ENCODE measurements at regions not wholly inside any gene's neighbourhood (a gene's known extent, or its start where the extent isn't known, plus 50 kb on each side); places are given as distances from the start of the nearest gene placed in this dataset.
"Not testable (repeated sequence)": the region's sequence is repeated elsewhere in the genome, so short reads cannot be mapped to it uniquely, and the experiment has no call there.

DNA sequence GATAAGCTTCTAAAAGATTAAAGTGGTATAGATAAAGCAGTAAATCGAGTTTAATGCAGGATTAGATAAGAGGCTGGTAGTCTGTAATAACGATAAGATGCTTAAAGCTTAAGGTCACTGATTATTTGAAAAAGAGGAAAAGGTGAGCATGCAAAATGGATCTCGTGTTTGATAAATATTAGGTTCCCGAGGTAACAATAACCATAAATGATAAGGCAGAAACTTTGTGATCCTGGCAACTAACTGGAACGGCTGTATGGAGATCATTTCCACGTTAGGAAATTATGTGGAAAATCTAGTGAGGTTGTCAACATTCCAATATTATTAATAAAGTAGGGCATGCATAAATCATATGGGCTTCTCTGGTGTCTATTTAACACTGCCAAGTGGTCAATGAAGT is 255.5 kb downstream of the EFCAB11 start:
- Histone ChIP-seq H3K36me3 (ENCODE audit: control insufficient read depth, low read length) (no peaks in the 10 kb centered on the region), H3K27me3 (ENCODE audit: control insufficient read depth, low read length) (no peaks in the 10 kb centered on the region), H3K4me1 (ENCODE audit: control insufficient read depth, low read length) (peaks cover 21% of the 10 kb centered on the region), H4K20me1 (ENCODE audit: control insufficient read depth, insufficient read depth, low read depth, low read length) (no peaks in the 10 kb centered on the region), H3K79me2 (ENCODE audit: control insufficient read depth, low read length) (no peaks in the 10 kb centered on the region), H3K4me3 (ENCODE audit: low read length) (no peak overlapping the region), H3F3A (ENCODE audit: control insufficient read depth, insufficient read depth) (peaks cover 6% of the 10 kb centered on the region; the same call in 1 of the 2 replicates), H3K9me2 (replicated peaks; ENCODE audit: control insufficient read depth, low read length) (no peaks in the 10 kb centered on the region), H3K4me2 (ENCODE audit: low read length) (no peak overlapping the region), H3K9me3 (ENCODE audit: control insufficient read depth, insufficient read depth, low read length) (peaks cover 7% of the 10 kb centered on the region; the same call in 1 of the 2 replicates), H3K27ac (ENCODE audit: low read depth, low read length) (no peak overlapping the region)
- TF ChIP-seq EZH2phosphoT487 (IDR thresholded peaks at IDR 0.05; ENCODE audit: borderline replicate concordance, low read length): no peak

DNA sequence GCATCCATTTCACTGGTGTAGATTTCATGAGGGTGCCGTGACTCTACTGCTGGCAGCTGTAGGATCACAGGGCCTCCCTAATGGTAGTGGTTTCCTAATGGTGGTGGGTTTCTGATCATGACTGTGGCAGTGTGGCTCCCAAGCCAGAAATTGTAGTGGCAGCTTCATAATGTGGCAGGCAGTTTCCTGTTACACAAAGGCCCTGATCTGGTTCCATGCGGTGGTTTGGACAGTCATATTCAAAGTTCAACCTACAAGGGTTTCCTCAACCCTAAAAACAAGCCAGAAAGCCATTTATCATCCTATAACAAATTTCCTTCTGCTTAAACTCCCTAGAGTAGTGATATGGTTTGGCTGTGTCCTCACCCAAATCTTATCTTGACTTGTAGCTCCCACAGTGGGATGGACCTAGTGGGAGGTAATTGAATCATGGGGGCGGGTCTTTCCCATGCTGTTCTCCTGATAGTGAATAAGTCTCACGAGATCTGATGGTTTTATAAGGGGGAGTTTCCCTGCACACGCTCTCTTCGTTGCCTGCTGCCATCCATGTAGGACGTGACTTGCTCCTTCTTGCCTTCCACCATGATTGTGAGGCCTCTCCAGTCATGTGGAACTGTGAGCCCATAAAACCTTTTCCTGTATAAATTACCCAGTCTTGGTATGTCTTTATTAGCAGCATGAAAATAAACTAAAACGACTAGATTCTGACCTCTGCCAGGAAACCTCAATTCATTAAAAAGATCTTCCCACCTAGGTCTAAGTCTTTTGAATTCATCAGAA is 257.1 kb downstream of the EFCAB11 start:
- peaks cover 15% of the 10 kb centered on the region for H3K4me1 ChIP-seq (ENCODE audit: control insufficient read depth, low read length)
- H4K20me1 ChIP-seq (ENCODE audit: control insufficient read depth, insufficient read depth, low read depth, low read length): no peaks in the 10 kb centered on the region
- TF ChIP-seq EZH2phosphoT487 (IDR thresholded peaks at IDR 0.05; ENCODE audit: borderline replicate concordance, low read length) (no peak), CTCF (IDR thresholded peaks at IDR 0.05; ENCODE audit: low read depth, low read length, poor library complexity, severe bottlenecking) (no peak)
- H3K4me2 ChIP-seq (ENCODE audit: low read length): no peak overlapping the region
- H3K9me3 ChIP-seq (ENCODE audit: control insufficient read depth, insufficient read depth, low read length): 0 out of 2 replicates have a peak, but pooled peaks cover 2% of the 10 kb centered on the region
- no peaks in the 10 kb centered on the region for H3K9me2 ChIP-seq (replicated peaks; ENCODE audit: control insufficient read depth, low read length)
- no peaks in the 10 kb centered on the region for H3K36me3 ChIP-seq (ENCODE audit: control insufficient read depth, low read length)
- peaks cover 6% of the 10 kb centered on the region; the same call in 1 of the 2 replicates for H3F3A ChIP-seq (ENCODE audit: control insufficient read depth, insufficient read depth)
- no peaks in the 10 kb centered on the region for H3K79me2 ChIP-seq (ENCODE audit: control insufficient read depth, low read length)
- no peaks in the 10 kb centered on the region for H3K27me3 ChIP-seq (ENCODE audit: control insufficient read depth, low read length)
- no peak overlapping the region for H3K27ac ChIP-seq (ENCODE audit: low read depth, low read length)
- no peak overlapping the region for H3K4me3 ChIP-seq (ENCODE audit: low read length)

- Histone ChIP-seq H3K27me3 (ENCODE audit: control insufficient read depth, low read length) (no peaks in the 10 kb centered on the region), H3K79me2 (ENCODE audit: control insufficient read depth, low read length) (no peaks in the 10 kb centered on the region), H3K9me2 (replicated peaks; ENCODE audit: control insufficient read depth, low read length) (no peaks in the 10 kb centered on the region), H3K36me3 (ENCODE audit: control insufficient read depth, low read length) (no peaks in the 10 kb centered on the region), H3K27ac (ENCODE audit: low read depth, low read length) (no peak overlapping the region), H3F3A (ENCODE audit: control insufficient read depth, insufficient read depth) (peaks cover 5% of the 10 kb centered on the region; the same call in 1 of the 2 replicates), H3K4me1 (ENCODE audit: control insufficient read depth, low read length) (peaks cover 3% of the 10 kb centered on the region), H4K20me1 (ENCODE audit: control insufficient read depth, insufficient read depth, low read depth, low read length) (no peaks in the 10 kb centered on the region), H3K9me3 (ENCODE audit: control insufficient read depth, insufficient read depth, low read length) (0 out of 2 replicates have a peak, but pooled peaks cover 2% of the 10 kb centered on the region), H3K4me3 (ENCODE audit: low read length) (no peak overlapping the region), H3K4me2 (ENCODE audit: low read length) (no peak overlapping the region)
- no peak for TF ChIP-seq EZH2phosphoT487 (IDR thresholded peaks at IDR 0.05; ENCODE audit: borderline replicate concordance, low read length)
- TF ChIP-seq CTCF (IDR thresholded peaks at IDR 0.05; ENCODE audit: low read depth, low read length, poor library complexity, severe bottlenecking): no peak
Observed at GRCh38 chr14:89695846-89696245, 258.7 kb downstream of the EFCAB11 start.

GRCh38 chr14:89690139-89690538 is 264.4 kb downstream of the EFCAB11 start:
- Histone ChIP-seq H3K27ac (ENCODE audit: low read depth, low read length) (no peak overlapping the region), H3K9me2 (replicated peaks; ENCODE audit: control insufficient read depth, low read length) (no peaks in the 10 kb centered on the region), H3K36me3 (ENCODE audit: control insufficient read depth, low read length) (no peaks in the 10 kb centered on the region), H3K9me3 (ENCODE audit: control insufficient read depth, insufficient read depth, low read length) (peaks cover 3% of the 10 kb centered on the region), H3K27me3 (ENCODE audit: control insufficient read depth, low read length) (no peaks in the 10 kb centered on the region; the same call in none of the 2 replicates), H3F3A (ENCODE audit: control insufficient read depth, insufficient read depth) (no peaks in the 10 kb centered on the region), H3K4me1 (ENCODE audit: control insufficient read depth, low read length) (no peaks in the 10 kb centered on the region), H4K20me1 (ENCODE audit: control insufficient read depth, insufficient read depth, low read depth, low read length) (no peaks in the 10 kb centered on the region), H3K4me2 (ENCODE audit: low read length) (no peak overlapping the region), H3K4me3 (ENCODE audit: low read length) (no peak overlapping the region), H3K79me2 (ENCODE audit: control insufficient read depth, low read length) (no peaks in the 10 kb centered on the region)
- TF ChIP-seq EZH2phosphoT487 (IDR thresholded peaks at IDR 0.05; ENCODE audit: borderline replicate concordance, low read length): no peak
- no peak for TF ChIP-seq CTCF (IDR thresholded peaks at IDR 0.05; ENCODE audit: low read depth, low read length, poor library complexity, severe bottlenecking)

DNA sequence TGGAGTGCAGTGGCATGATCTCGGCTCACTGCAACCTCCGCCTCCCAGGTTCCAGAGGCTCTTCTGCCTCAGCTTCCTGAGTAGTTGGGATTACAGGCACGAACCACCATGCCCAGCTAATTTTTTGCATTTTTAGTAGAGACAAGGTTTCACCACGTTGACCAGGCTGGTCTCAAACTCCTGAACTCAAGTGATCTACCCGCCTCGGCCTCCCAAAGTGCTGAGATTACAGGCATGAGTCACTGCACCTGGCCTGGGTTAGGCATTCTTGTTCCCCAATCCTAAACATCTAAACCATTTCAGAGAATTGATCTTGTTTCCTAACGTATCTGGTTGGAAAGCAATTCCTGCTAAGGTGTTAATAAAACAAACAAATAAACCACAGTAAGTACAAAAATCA is 264.8 kb downstream of the EFCAB11 start:
- H3K27ac ChIP-seq (ENCODE audit: low read depth, low read length): not testable (repeated sequence)

More for the DNA sequence above, 264.8 kb downstream of the EFCAB11 start:
- H3K27me3 ChIP-seq (ENCODE audit: control insufficient read depth, low read length); H3K79me2 ChIP-seq (ENCODE audit: control insufficient read depth, low read length); H3F3A ChIP-seq (ENCODE audit: control insufficient read depth, insufficient read depth); H3K9me2 ChIP-seq (replicated peaks; ENCODE audit: control insufficient read depth, low read length); H3K9me3 ChIP-seq (ENCODE audit: control insufficient read depth, insufficient read depth, low read length); H3K4me1 ChIP-seq (ENCODE audit: control insufficient read depth, low read length); H4K20me1 ChIP-seq (ENCODE audit: control insufficient read depth, insufficient read depth, low read depth, low read length); H3K4me3 ChIP-seq (ENCODE audit: low read length); H3K36me3 ChIP-seq (ENCODE audit: control insufficient read depth, low read length); H3K4me2 ChIP-seq (ENCODE audit: low read length): not testable (repeated sequence)

Data from DOHH2 (cell line).